Neuronal stem cell (in vitro differentiated cells): ENCODE measurements at regions not wholly inside any gene's neighbourhood (a gene's known extent, or its start where the extent isn't known, plus 50 kb on each side); places are given as distances from the start of the nearest gene placed in this dataset.

Experiments
- DNase-seq: peaks from one replicate; pipeline ENCODE4 v3.0.0-alpha.2; 2013; ENCODE audit warnings: low spot score
- H2AFZ ChIP-seq: one replicate; pipeline ENCODE4 v1.6.1; 2013; ENCODE audit warnings: mild to moderate bottlenecking, low read length, inconsistent platforms
- H2AK5ac ChIP-seq: 2 replicates; pipeline ENCODE4 v1.6.1; 2013; ENCODE audit warnings: low read depth, mild to moderate bottlenecking, inconsistent platforms, low read length, moderate library complexity, mixed read lengths
- H2BK120ac ChIP-seq: 2 replicates; pipeline ENCODE4 v1.6.1; 2013; ENCODE audit warnings: low read depth, mild to moderate bottlenecking, inconsistent platforms, low read length, moderate library complexity, mixed read lengths
- H2BK12ac ChIP-seq: one replicate; pipeline ENCODE4 v1.6.1; 2013; ENCODE audit warnings: low read length, inconsistent platforms
- H2BK15ac ChIP-seq: 2 replicates; pipeline ENCODE4 v1.6.1; 2013; ENCODE audit warnings: mild to moderate bottlenecking, low read length, inconsistent platforms, mixed read lengths
- H2BK5ac ChIP-seq: one replicate; pipeline ENCODE4 v1.6.1; 2013; ENCODE audit warnings: inconsistent platforms, mild to moderate bottlenecking, low read length, moderate library complexity
- H3K14ac ChIP-seq: one replicate; pipeline ENCODE4 v1.6.1; 2013; ENCODE audit warnings: low read length, inconsistent platforms
- H3K18ac ChIP-seq: 2 replicates; pipeline ENCODE4 v1.6.1; 2013; ENCODE audit warnings: low read length, inconsistent platforms
- H3K23ac ChIP-seq: 2 replicates; pipeline ENCODE4 v1.6.1; 2013; ENCODE audit warnings: low read depth, mild to moderate bottlenecking, mixed read lengths, low read length, inconsistent platforms; ENCODE audit not compliant: poor library complexity
- H3K27ac ChIP-seq: replicated peaks from 3 replicates; pipeline ENCODE4 v1.5.1; 2013; ENCODE audit warnings: low read length, inconsistent platforms
- H3K27me3 ChIP-seq, 3 experiments: 2 replicates each; pipeline ENCODE4 v1.6.1; 2013; ENCODE audit warnings: low read length in 3 of 3, mild to moderate bottlenecking in 2 of 3, inconsistent platforms in 1 of 3, low read depth in 1 of 3, mixed read lengths in 1 of 3, moderate library complexity in 1 of 3; ENCODE audit not compliant: control insufficient read depth in 3 of 3, insufficient read depth in 3 of 3
- H3K36me3 ChIP-seq, 2 donors: replicated peaks in 1 of 2; 2 replicates each; pipeline ENCODE4 v1.6.1; 2013; ENCODE audit warnings: low read length in 2 of 2; ENCODE audit not compliant: control insufficient read depth in 2 of 2, insufficient read depth in 2 of 2
- H3K4ac ChIP-seq: 2 replicates; pipeline ENCODE4 v1.6.1; 2013; ENCODE audit warnings: inconsistent platforms, mild to moderate bottlenecking, low read length, moderate library complexity
- H3K4me1 ChIP-seq, 2 donors: 1 replicate in 1 of 2; 2 replicates in 1 of 2; pipeline ENCODE4 v1.6.1; 2013; ENCODE audit warnings: low read length in 2 of 2, low read depth in 1 of 2; ENCODE audit not compliant: control insufficient read depth in 2 of 2, insufficient read depth in 1 of 2
- H3K4me2 ChIP-seq: one replicate; pipeline ENCODE4 v1.6.1; 2013; ENCODE audit warnings: mild to moderate bottlenecking, low read length, inconsistent platforms; ENCODE audit not compliant: insufficient read depth, poor library complexity, severe bottlenecking
- H3K4me3 ChIP-seq, 2 donors: 2 replicates each; pipeline ENCODE4 v1.5.1; 2013; ENCODE audit warnings: low read length in 2 of 2, mild to moderate bottlenecking in 2 of 2, inconsistent platforms in 1 of 2, moderate library complexity in 1 of 2
- H3K79me1 ChIP-seq: one replicate; pipeline ENCODE4 v1.6.1; 2013; ENCODE audit warnings: low read depth, mild to moderate bottlenecking, inconsistent platforms, low read length, moderate library complexity
- H3K9ac ChIP-seq: one replicate; pipeline ENCODE4 v1.6.1; 2013; ENCODE audit warnings: mild to moderate bottlenecking, low read depth, low read length, inconsistent platforms; ENCODE audit not compliant: poor library complexity
- H3K9me3 ChIP-seq, 2 donors: replicated peaks in 1 of 2; 2 replicates each; pipeline versions ENCODE3 to v1.6.1; 2013; ENCODE audit warnings: low read length in 2 of 2, mild to moderate bottlenecking in 2 of 2, inconsistent platforms in 1 of 2, low read depth in 1 of 2, mixed read lengths in 1 of 2, moderate library complexity in 1 of 2; ENCODE audit not compliant: control insufficient read depth in 2 of 2, insufficient read depth in 1 of 2
- H4K8ac ChIP-seq: one replicate; pipeline ENCODE4 v1.6.1; 2013; ENCODE audit warnings: low read depth, mild to moderate bottlenecking, inconsistent platforms, low read length, moderate library complexity
- H4K91ac ChIP-seq: one replicate; pipeline ENCODE4 v1.6.1; 2013; ENCODE audit warnings: low read length, low read depth, mild to moderate bottlenecking, inconsistent platforms; ENCODE audit not compliant: poor library complexity
- WGBS, 2 donors: extraction: QIAGEN DNeasy Blood & Tissue Kit; methylation state at CpG; one replicate each; pipeline ENCODE4 v1.1.7; 2013; ENCODE audit warnings: missing lambda C conversion rate in 2 of 2, mixed read lengths in 1 of 2; ENCODE audit not compliant: insufficient read length in 2 of 2, insufficient replicate concordance in 1 of 2; ENCODE audit errors: extremely low coverage in 2 of 2; 5-methylcytosine and 5-hydroxymethylcytosine counted together

DNA sequence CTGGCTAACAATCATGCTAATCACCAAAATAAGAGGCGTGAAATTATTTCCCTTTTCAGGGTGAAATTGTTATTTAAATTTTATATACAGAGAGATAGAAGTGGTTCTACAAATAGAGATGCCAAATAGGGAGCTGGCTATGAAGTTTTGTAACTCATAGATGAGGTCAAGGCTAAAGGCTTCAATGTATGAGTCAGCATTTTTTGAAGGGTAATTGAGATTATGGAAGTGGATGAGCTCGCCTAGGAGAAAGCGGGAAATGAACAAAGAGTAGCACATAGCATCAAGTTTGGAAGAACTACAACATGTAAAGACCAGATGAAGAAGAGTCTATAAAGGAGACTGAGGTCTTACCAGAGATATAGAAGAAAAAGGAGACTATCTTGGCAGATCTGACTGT lies 838.1 kb downstream of the DNAJB9 start:
- Histone ChIP-seq H3K4ac (no peak overlapping the region), H3K23ac (no peak overlapping the region), H2BK12ac (no peak overlapping the region), H4K91ac (no peak overlapping the region), H3K9me3 (no peaks in the 10 kb centered on the region), H2BK120ac (no peak overlapping the region), H4K8ac (no peak overlapping the region), H3K9ac (no peak overlapping the region), H3K14ac (no peak overlapping the region), H3K4me3 (no peak overlapping the region), H3K27me3 (no peaks in the 10 kb centered on the region), H2AK5ac (no peak overlapping the region), H2BK5ac (no peak overlapping the region), H3K4me2 (no peak overlapping the region), H2AFZ (no peak overlapping the region), H3K27ac (no peak overlapping the region), H3K4me1 (no peaks in the 10 kb centered on the region), H2BK15ac (no peak overlapping the region), H3K36me3 (no peaks in the 10 kb centered on the region), H3K79me1 (no peaks in the 10 kb centered on the region), H3K18ac (no peak overlapping the region)
- WGBS, 2 donors = no CpG with 5 or more reads among the region's 3 CpGs
- no peak for DNase-seq

DNA sequence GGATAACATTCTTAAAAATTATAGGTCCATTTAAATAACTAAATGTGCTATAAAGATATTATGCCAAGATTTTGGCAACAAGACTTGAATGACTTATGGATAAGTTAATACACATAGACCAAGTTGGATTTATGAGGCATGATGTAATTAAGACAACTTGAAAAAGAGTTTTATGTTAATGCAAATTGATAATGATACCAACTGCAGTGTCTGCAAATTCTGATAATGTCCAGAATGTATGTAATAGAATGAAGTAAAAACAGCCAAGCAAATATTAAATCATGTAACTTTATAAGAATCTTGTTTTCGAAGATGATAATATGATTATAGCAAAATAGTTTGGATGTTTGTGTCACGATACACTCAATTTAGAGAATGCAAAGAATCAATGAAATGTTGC lies 868.3 kb downstream of the DNAJB9 start:
- H3K14ac ChIP-seq = no peak overlapping the region
- no peak overlapping the region for H2BK120ac ChIP-seq
- no peaks in the 10 kb centered on the region for H3K27me3 ChIP-seq
- no peak overlapping the region for H3K4me2 ChIP-seq
- WGBS, 2 donors = no CpG with 5 or more reads among the region's 2 CpGs
- H3K18ac ChIP-seq = no peak overlapping the region
- no peak overlapping the region for H3K4ac ChIP-seq
- H2BK15ac ChIP-seq = no peak overlapping the region
- no peaks in the 10 kb centered on the region for H3K79me1 ChIP-seq
- H3K9ac ChIP-seq = no peak overlapping the region
- H2AFZ ChIP-seq = no peak overlapping the region
- no peak overlapping the region for H2AK5ac ChIP-seq
- no peak overlapping the region for H4K91ac ChIP-seq
- H3K27ac ChIP-seq = no peak overlapping the region
- DNase-seq = no peak
- no peaks in the 10 kb centered on the region for H3K9me3 ChIP-seq
- no peak overlapping the region for H4K8ac ChIP-seq
- no peak overlapping the region for H3K4me3 ChIP-seq
- H3K4me1 ChIP-seq = no peaks in the 10 kb centered on the region
- H2BK5ac ChIP-seq = no peak overlapping the region
- no peak overlapping the region for H2BK12ac ChIP-seq
- no peaks in the 10 kb centered on the region for H3K36me3 ChIP-seq
- no peak overlapping the region for H3K23ac ChIP-seq

GRCh38 chr7:109449760-109450159 lies 880.1 kb downstream of the DNAJB9 start:
- Histone ChIP-seq H3K4me1 (no peaks in the 10 kb centered on the region), H2BK120ac (no peak overlapping the region), H2BK12ac (no peak overlapping the region), H3K18ac (no peak overlapping the region), H4K91ac (no peak overlapping the region), H3K79me1 (no peaks in the 10 kb centered on the region), H3K23ac (no peak overlapping the region), H2BK5ac (no peak overlapping the region), H4K8ac (no peak overlapping the region), H3K27me3 (no peaks in the 10 kb centered on the region), H2BK15ac (no peak overlapping the region), H3K36me3 (no peaks in the 10 kb centered on the region), H3K9ac (no peak overlapping the region), H3K9me3 (no peaks in the 10 kb centered on the region), H3K14ac (no peak overlapping the region), H2AK5ac (no peak overlapping the region), H2AFZ (no peak overlapping the region), H3K4me3 (no peak overlapping the region), H3K4ac (no peak overlapping the region), H3K4me2 (no peak overlapping the region), H3K27ac (no peak overlapping the region)
- WGBS, 2 donors = no CpG with 5 or more reads among the region's 1 CpG
- DNase-seq = no peak

- no peak overlapping the region for H3K14ac ChIP-seq
- no peak overlapping the region for H2BK12ac ChIP-seq
- H2BK5ac ChIP-seq = no peak overlapping the region
- no peak overlapping the region for H3K4me3 ChIP-seq
- H3K36me3 ChIP-seq = no peaks in the 10 kb centered on the region
- H3K4me1 ChIP-seq = no peaks in the 10 kb centered on the region
- H2AFZ ChIP-seq = no peak overlapping the region
- H3K27me3 ChIP-seq = no peaks in the 10 kb centered on the region
- no peak overlapping the region for H4K91ac ChIP-seq
- DNase-seq = no peak
- no peak overlapping the region for H4K8ac ChIP-seq
- no peak overlapping the region for H3K4me2 ChIP-seq
- no peak overlapping the region for H3K18ac ChIP-seq
- no peak overlapping the region for H3K23ac ChIP-seq
- H2AK5ac ChIP-seq = no peak overlapping the region
- H3K27ac ChIP-seq = no peak overlapping the region
- H2BK120ac ChIP-seq = no peak overlapping the region
- H3K9ac ChIP-seq = no peak overlapping the region
- H2BK15ac ChIP-seq = no peak overlapping the region
- H3K9me3 ChIP-seq = no peaks in the 10 kb centered on the region
- H3K79me1 ChIP-seq = no peaks in the 10 kb centered on the region
- no CpG with 5 or more reads among the region's 3 CpGs for WGBS, 2 donors
- no peak overlapping the region for H3K4ac ChIP-seq
Observed at GRCh38 chr7:109456116-109456515, 886.4 kb downstream of the DNAJB9 start.
